GM18505 (cell line): ENCODE measurements at regions not wholly inside any gene's neighbourhood (a gene's known extent, or its start where the extent isn't known, plus 50 kb on each side); places are given as distances from the start of the nearest gene placed in this dataset.

Source experiments
- ATAC-seq: cut with Tn5 transposase; IDR thresholded peaks from one replicate; pipeline ENCODE4 v1.9.1; 2021; ENCODE audit not compliant: unreplicated experiment
- POLR2A ChIP-seq: IDR thresholded peaks from 4 replicates; pipeline ENCODE4 v1.6.1; 2011; ENCODE audit warnings: borderline replicate concordance; ENCODE audit not compliant: insufficient read depth, insufficient read length; ENCODE audit errors: extremely low read depth

DNA sequence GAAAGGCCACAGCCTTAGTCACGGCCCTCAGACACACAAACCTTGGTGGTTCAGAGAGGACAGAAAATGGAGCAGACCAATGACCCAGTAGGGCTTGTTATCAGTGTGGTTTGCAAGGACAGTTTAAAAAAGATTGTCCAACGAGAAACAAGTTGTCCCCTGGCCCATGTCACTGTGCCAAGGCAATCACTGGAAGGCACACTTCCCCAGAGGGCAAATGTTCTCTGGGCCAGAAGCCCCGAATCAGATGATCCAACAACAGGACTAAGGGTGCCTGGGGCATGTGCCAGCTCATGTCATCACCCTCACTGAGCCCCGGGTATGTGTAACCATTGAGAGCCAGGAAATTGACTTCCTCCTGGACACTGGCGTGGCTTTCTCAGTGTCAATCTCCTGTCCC lies 950.1 kb upstream of the CTNND2 start:
- no peak for ATAC-seq
- no peak for TF ChIP-seq POLR2A

DNA sequence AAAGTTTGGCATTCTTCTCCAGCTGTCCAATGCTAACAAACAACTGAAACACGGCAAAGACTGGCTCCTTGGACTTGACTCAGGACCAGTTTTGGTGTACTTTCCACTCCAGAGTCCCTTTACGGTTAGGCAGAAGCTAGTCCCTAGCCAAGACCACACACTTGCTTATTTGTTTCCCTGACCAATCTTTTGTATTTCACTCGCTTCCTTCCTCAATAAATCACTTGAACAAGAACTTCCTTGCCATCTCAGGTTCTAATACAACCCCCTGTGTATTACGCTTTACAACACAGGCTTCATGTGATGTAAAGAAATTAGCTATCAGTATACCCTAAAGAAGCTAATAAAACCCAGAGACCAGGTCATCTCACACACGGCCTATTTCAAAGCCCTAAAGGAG lies 947.5 kb upstream of the CTNND2 start:
- no peak for ATAC-seq
- TF ChIP-seq POLR2A, result no peak

DNA sequence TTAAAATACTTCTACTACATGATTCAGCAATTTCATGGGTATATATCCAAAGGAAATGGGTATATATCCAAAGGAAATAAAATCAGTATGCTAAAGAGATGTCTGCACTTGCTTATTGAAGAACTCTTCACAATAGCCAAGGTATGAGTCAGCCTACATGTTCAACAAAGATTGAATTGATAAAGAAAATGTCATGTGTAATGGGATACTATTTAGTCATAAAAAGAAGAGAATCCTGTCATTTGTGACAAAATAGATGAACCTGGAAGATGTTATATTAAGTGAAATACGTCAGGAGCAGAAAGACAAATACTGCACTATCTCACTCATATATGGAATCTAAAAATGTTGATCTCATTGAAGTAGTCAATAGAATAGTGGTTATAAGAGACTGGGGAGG lies 944.5 kb upstream of the CTNND2 start:
- no peak for TF ChIP-seq POLR2A
- ATAC-seq, result no peak

DNA sequence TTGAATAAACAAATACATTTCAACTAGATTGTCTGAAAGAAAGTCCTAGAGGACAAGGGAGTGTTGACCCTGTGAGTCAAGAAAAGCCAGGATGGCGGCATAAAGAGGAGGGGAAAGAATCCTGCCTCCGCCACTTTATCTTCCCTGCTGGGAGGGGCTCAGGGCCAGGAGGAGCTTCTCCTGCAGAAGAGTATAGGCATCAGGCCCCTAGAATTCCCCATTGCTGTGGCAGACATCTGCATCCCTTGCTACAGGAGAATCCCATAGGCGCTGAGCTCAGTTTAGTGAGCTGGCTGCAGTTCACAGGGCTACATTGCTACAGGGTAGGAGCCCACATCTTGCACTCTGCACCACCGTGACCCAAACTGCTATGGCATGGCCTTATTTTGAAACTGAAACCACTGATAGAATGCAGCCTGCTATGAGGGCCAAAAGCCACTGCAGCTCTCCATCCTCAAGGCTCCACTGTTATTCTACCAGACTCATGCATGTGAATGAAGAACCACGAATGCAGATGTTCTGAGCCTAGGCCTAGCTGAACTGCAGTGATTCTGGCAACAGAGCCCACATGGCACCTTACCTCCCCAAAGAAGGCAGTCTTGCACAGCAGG lies 941.4 kb upstream of the CTNND2 start:
- no peak for ATAC-seq
- no peak for TF ChIP-seq POLR2A

DNA sequence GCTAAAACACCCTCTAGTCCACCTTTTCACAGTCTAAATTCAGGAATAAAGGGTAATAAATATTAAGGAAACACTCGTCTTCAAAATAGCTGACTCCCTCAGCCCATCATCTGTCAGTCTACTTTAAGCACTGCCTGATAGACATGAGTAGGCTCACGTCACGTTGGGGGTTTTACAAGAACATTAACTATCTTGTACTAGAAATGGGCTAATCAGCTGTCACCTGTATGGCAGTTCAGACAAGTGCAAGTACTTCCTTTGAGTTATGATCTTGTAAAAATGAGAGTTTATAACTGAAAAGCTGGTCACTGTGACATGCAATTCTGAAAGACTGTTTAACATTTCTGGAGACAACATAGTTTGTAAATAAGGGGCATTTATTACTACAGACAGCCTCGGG lies 936.7 kb upstream of the CTNND2 start:
- no peak for ATAC-seq
- TF ChIP-seq POLR2A, result no peak

DNA sequence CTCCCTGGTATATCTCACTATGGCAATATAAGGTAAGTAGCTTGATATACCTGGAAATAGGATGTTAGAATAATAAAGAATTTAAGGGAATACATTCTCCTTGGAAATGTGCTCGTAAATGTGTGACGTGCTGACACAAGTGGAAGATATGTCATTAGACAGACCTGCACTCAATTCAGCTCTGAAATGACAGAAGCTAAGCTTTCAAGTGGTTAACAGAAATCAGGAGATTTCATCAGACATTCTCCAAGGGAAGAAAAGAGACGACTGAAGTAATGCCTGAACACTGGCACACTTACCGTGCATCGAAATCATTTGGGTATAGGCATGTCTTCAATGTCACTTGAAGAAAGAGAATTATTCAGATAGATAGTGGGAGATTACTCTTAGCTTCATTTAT lies 933.3 kb upstream of the CTNND2 start:
- TF ChIP-seq POLR2A, result no peak
- ATAC-seq, result no peak

DNA sequence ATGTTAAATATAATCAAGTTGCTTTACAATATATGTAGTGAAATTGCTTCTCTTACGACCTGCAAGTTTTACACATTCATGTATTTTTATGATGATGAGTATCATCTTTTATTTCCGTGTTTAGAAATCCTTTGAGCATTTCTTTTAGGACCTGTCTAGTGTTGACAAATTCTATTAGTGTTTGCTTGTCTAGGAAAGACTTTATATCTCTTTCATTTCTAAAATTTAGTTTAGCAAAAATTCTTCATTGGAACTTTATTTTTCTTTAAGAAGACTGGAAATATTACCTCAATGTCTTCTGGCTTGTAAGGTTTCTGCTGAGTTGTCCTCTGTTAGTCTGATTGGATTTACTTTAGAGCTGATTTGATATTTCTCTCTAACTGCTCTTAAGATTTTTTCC lies 920.9 kb upstream of the CTNND2 start:
- no peak for TF ChIP-seq POLR2A
- ATAC-seq, result no peak

DNA sequence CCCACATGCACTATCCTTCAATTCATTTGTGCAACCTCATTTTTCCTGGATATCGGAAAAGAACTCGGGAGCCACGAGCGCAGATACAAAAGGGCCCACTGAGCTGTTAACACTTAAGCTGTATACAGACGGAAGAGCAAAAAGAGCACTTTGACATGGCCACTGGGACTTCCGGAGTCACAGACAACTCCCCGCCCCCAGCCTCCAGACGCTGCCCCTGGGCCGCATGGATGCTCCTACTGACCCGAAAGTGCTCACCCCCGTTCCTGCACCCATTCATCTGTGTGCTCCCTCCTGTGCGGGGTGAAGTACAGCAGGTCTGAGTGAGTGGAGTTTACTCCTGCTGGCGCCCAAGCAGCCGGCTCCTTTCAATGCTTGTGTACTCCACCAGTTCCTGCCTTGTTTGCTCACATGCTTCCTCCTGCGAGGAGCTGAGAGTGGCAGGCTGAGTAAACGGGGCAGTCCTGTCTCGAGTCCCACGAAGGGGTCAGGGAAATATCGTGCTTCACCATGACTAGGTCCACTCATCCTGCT lies 901.0 kb upstream of the CTNND2 start:
- ATAC-seq, result no peak
- no peak for TF ChIP-seq POLR2A

DNA sequence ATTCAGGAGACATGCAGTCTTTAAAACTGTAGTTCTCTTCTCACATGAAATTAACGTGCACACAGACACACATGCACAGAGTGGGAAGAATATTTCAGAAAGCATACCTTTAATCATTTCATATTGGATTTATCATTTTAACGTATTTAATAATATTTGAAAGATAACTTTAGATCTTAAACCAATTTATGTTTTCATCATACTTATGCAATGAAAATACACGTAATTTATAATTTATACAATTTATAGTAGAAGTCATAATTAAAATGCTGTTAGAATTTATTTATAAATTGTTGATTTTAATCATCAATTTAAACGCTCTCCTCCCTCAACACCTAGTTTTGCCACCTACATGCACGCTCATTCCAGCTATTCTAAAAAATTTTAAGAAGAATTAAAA lies 894.9 kb upstream of the CTNND2 start:
- TF ChIP-seq POLR2A, result no peak
- ATAC-seq, result no peak

DNA sequence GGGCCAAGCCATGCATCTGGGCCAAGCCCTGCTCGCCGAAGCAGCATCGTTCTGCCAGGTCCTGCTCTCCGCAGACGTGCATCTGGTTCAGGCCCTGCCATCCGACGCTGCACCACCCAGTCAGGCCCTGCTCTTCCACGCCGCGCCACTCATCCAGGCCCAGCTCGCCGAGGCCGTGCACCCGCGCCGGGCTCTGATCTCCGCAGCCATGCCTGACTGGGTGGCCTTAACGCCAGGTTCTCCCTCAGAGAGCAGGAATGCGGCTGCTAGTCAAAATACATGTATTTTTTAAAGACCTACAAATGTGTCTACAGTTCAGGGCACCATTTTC lies 891.1 kb upstream of the CTNND2 start:
- no peak for ATAC-seq
- no peak for TF ChIP-seq POLR2A

DNA sequence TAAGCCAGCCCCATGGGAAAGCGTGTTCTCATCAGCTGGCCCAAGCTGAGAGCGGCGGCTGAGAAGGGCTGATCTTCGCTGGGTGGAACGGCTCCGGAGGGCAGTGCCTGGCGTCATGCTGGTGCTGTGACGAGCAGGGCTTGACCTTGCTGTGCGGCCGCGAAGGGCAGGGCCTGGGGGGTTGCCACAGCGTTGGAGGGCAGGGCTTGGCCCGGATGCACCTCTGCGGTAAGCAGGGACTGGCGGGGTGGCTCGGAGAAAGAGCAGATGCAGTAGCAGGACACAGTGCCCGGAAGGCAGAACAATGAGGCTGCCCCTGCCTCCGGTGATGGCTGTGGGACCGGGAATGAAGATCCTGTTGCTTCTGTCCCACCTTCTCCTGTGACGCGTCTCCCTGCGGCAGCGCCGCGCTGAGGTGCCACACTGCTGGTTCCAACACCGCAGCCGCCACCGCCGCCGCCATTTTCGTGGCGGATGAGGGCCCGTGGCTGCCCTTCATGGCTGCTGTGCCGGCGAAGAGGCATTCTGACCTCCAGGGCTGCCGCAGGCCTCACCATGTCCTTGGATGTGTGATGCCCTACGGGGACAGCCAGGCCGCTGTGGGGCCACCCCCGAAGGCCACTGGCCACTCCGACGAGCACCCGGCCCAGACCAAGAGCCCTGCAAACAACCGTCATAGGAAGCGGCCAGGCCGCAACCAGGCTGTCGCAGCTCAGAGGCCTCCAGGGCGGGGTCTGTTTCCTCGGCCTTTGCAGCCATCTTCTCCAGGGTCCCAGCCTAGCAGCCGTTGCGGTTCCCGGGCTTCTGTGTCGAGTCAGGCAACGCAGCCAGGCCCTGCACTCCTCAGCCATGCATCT lies 890.5 kb upstream of the CTNND2 start:
- no peak for TF ChIP-seq POLR2A
- ATAC-seq, result no peak

DNA sequence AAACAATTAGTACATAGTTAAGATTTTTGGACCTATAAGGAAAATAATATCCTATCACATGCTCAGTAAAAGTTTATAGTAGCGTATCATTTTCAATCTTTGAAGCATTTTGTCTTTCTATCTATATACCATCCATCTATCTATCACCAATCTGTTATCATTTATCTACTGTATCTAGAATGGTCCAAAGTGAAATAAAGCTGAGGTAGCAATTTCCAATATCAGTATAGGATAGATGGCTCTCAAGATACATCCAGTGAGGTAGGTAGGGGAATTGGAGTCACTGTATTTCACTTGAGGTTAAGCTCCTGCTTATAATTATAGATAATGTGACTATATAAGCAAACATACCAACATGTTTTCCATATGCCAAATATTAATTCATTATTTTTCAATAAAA lies 889.1 kb upstream of the CTNND2 start:
- ATAC-seq, result no peak
- TF ChIP-seq POLR2A, result no peak

DNA sequence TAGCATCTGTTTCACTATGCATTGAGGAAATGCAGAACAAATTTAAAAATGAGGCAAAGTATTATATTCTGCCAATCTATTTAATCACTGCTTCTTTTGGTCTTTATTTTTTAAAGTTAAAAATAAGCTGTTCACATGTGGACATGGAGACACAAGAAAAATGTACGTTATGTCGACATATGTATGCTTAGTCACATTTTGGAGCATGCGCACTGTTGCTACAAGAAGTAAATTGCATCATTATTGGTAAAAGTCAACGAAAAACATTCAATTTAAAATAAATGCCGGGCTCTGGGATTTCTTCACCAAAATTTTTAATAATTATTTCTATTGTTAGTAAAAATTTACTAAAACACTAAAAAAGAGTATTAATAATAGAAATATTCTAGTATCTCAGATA lies 876.3 kb upstream of the CTNND2 start:
- no peak for ATAC-seq
- TF ChIP-seq POLR2A, result no peak

DNA sequence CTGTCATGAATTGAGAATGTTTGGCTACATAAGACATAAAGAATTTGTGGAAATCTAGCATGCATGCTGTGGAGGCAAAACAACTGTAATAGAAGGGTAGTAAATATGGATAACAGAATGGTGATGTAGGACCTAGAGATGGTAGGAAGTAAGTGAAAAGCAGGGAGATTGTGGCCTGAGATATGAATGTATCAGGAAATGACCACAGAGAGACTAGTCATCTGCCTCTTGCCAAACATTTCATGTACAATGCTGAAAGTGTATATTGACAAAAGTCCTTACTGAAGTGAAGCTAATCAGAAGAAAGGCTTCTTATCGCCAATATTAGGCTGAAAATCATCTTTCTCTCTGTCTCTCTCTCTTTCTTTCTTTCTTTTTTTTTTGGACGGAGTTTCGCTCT lies 873.1 kb upstream of the CTNND2 start:
- no peak for ATAC-seq
- TF ChIP-seq POLR2A, result no peak
